ENCODE measurements at regions not wholly inside any gene's neighbourhood (a gene's known extent, or its start where the extent isn't known, plus 50 kb on each side); places are given as distances from the start of the nearest gene placed in this dataset.

GRCh38 chr10:7486528-7486927 lies 75.7 kb upstream of the SFMBT2 start:
- H4K20me1 ChIP-seq (ENCODE audit: insufficient read depth, low read length) = no peaks in the 10 kb centered on the region
- Mint-ChIP-seq H3K27me3 (ENCODE audit: low read depth, unreplicated experiment) (no peaks in the 10 kb centered on the region), H3K4me3 (ENCODE audit: unreplicated experiment) (no peak overlapping the region), H3K9me3 (ENCODE audit: unreplicated experiment) (no peaks in the 10 kb centered on the region), H3K36me3 (ENCODE audit: low read depth, unreplicated experiment) (no peaks in the 10 kb centered on the region), H3K27ac (ENCODE audit: unreplicated experiment) (peak overlapping the region; percentile 59), H3K4me1 (ENCODE audit: low read depth, unreplicated experiment) (peaks cover 6% of the 10 kb centered on the region)
- H3K27ac ChIP-seq (ENCODE audit: low read depth, low read length) = no peak overlapping the region
- H3K4me2 ChIP-seq (ENCODE audit: low read length) = no peak overlapping the region
- no peak overlapping the region for H2AFZ ChIP-seq (ENCODE audit: low read depth, low read length)
- H3K4me1 ChIP-seq (ENCODE audit: insufficient read depth, low read length) = no peaks in the 10 kb centered on the region
- H3K9me3 ChIP-seq (ENCODE audit: insufficient read depth, low read depth, low read length) = no peaks in the 10 kb centered on the region
- no peaks in the 10 kb centered on the region for H3K36me3 ChIP-seq (ENCODE audit: insufficient read depth, low read length)
- no peaks in the 10 kb centered on the region for H3K79me2 ChIP-seq (ENCODE audit: insufficient read depth, low read length)
- no peaks in the 10 kb centered on the region for H3K27me3 ChIP-seq (ENCODE audit: insufficient read depth, low read length)
- TF ChIP-seq, protein P1, sequence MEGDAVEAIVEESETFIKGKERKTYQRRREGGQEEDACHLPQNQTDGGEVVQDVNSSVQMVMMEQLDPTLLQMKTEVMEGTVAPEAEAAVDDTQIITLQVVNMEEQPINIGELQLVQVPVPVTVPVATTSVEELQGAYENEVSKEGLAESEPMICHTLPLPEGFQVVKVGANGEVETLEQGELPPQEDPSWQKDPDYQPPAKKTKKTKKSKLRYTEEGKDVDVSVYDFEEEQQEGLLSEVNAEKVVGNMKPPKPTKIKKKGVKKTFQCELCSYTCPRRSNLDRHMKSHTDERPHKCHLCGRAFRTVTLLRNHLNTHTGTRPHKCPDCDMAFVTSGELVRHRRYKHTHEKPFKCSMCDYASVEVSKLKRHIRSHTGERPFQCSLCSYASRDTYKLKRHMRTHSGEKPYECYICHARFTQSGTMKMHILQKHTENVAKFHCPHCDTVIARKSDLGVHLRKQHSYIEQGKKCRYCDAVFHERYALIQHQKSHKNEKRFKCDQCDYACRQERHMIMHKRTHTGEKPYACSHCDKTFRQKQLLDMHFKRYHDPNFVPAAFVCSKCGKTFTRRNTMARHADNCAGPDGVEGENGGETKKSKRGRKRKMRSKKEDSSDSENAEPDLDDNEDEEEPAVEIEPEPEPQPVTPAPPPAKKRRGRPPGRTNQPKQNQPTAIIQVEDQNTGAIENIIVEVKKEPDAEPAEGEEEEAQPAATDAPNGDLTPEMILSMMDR (IDR thresholded peaks at IDR 0.05; ENCODE audit: insufficient read depth, low read depth, low read length) = no peak
- no peak overlapping the region for H3K9ac ChIP-seq (ENCODE audit: low read length)
- H3K4me3 ChIP-seq (ENCODE audit: insufficient read depth, low read depth, low read length) = no peak overlapping the region
- no peak for DNase-seq (ENCODE audit: low read depth)
- FAIRE-seq = no peak

GRCh38 chr10:7485799-7486198 lies 75.0 kb upstream of the SFMBT2 start:
- TF ChIP-seq, protein P1 (IDR thresholded peaks at IDR 0.05; ENCODE audit: insufficient read depth, low read depth, low read length) = no peak
- TF ChIP-seq EZH2 (IDR thresholded peaks at IDR 0.05; ENCODE audit: insufficient read depth, low read length) = no peak
- Histone ChIP-seq H3K79me2 (ENCODE audit: insufficient read depth, low read length) (no peaks in the 10 kb centered on the region), H3K27ac (ENCODE audit: low read depth, low read length) (no peak overlapping the region), H2AFZ (ENCODE audit: low read depth, low read length) (no peak overlapping the region), H3K4me2 (ENCODE audit: low read length) (peak overlapping the region; percentile 72), H3K9me3 (ENCODE audit: insufficient read depth, low read depth, low read length) (no peaks in the 10 kb centered on the region), H3K27me3 (ENCODE audit: insufficient read depth, low read length) (no peaks in the 10 kb centered on the region), H3K4me3 (ENCODE audit: insufficient read depth, low read depth, low read length) (no peak overlapping the region), H3K36me3 (ENCODE audit: insufficient read depth, low read length) (no peaks in the 10 kb centered on the region), H4K20me1 (ENCODE audit: insufficient read depth, low read length) (no peaks in the 10 kb centered on the region), H3K9ac (ENCODE audit: low read length) (no peak overlapping the region), H3K4me1 (ENCODE audit: insufficient read depth, low read length) (no peaks in the 10 kb centered on the region)
- no peaks in the 10 kb centered on the region for H3K9me3 Mint-ChIP-seq (ENCODE audit: unreplicated experiment)
- H3K36me3 Mint-ChIP-seq (ENCODE audit: low read depth, unreplicated experiment) = no peaks in the 10 kb centered on the region
- H3K27ac Mint-ChIP-seq (ENCODE audit: unreplicated experiment) = no peak overlapping the region
- no peak for DNase-seq (ENCODE audit: low read depth)
- peaks cover 2% of the 10 kb centered on the region for H3K27me3 Mint-ChIP-seq (ENCODE audit: low read depth, unreplicated experiment)
- no peak for FAIRE-seq
- no peak overlapping the region for H3K4me3 Mint-ChIP-seq (ENCODE audit: unreplicated experiment)
- peaks cover 10% of the 10 kb centered on the region for H3K4me1 Mint-ChIP-seq (ENCODE audit: low read depth, unreplicated experiment)

DNA sequence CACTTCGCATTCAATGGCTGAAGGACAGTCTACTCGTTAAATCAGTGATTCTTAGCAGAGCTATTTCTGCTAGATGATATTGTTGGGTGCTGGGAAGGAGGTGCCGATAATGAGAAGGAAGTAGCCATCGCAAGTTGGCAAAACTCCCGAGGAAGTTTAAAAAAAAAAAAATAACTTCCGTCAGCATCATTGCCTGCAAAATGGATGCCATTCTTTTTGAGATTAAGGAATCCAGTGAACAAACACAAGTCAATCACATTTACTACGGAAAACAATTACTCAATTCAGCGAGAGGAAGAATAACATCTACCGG lies 74.4 kb upstream of the SFMBT2 start:
- FAIRE-seq (no peak), DNase-seq (ENCODE audit: low read depth) (no peak)
- Histone ChIP-seq H3K9me3 (ENCODE audit: insufficient read depth, low read depth, low read length) (no peaks in the 10 kb centered on the region), H3K4me1 (ENCODE audit: insufficient read depth, low read length) (no peaks in the 10 kb centered on the region), H2AFZ (ENCODE audit: low read depth, low read length) (peak overlapping the region; percentile 62), H3K27ac (ENCODE audit: low read depth, low read length) (no peak overlapping the region), H3K9ac (ENCODE audit: low read length) (no peak overlapping the region), H3K79me2 (ENCODE audit: insufficient read depth, low read length) (no peaks in the 10 kb centered on the region), H3K4me2 (ENCODE audit: low read length) (peak overlapping the region; percentile 72), H3K27me3 (ENCODE audit: insufficient read depth, low read length) (no peaks in the 10 kb centered on the region), H4K20me1 (ENCODE audit: insufficient read depth, low read length) (no peaks in the 10 kb centered on the region), H3K4me3 (ENCODE audit: insufficient read depth, low read depth, low read length) (no peak overlapping the region), H3K36me3 (ENCODE audit: insufficient read depth, low read length) (no peaks in the 10 kb centered on the region)
- Mint-ChIP-seq H3K27me3 (ENCODE audit: low read depth, unreplicated experiment) (peaks cover 2% of the 10 kb centered on the region), H3K36me3 (ENCODE audit: low read depth, unreplicated experiment) (no peaks in the 10 kb centered on the region), H3K4me3 (ENCODE audit: unreplicated experiment) (no peak overlapping the region), H3K4me1 (ENCODE audit: low read depth, unreplicated experiment) (peaks cover 10% of the 10 kb centered on the region), H3K27ac (ENCODE audit: unreplicated experiment) (no peak overlapping the region), H3K9me3 (ENCODE audit: unreplicated experiment) (no peaks in the 10 kb centered on the region)
- TF ChIP-seq EZH2 (IDR thresholded peaks at IDR 0.05; ENCODE audit: insufficient read depth, low read length) = no peak
- TF ChIP-seq, protein P1 (IDR thresholded peaks at IDR 0.05; ENCODE audit: insufficient read depth, low read depth, low read length) = no peak
